ENCODE measurements at regions not wholly inside any gene's neighbourhood (a gene's known extent, or its start where the extent isn't known, plus 50 kb on each side); places are given as distances from the start of the nearest gene placed in this dataset.

GRCh38 chr5:145500710-145501109 lies 334.4 kb downstream of the PRELID2 start:
- H3K4me3 ChIP-seq (ENCODE audit: low read depth, low read length, poor library complexity, severe bottlenecking) = no peak overlapping the region

GRCh38 chr5:145499483-145499882 lies 335.7 kb downstream of the PRELID2 start:
- Histone ChIP-seq H3K36me3 (ENCODE audit: insufficient read depth, low read length) (no peaks in the 10 kb centered on the region), H3K27me3 (ENCODE audit: insufficient read depth, low read length) (no peaks in the 10 kb centered on the region), H3K9me3 (ENCODE audit: low read length) (no peaks in the 10 kb centered on the region), H3K4me2 (ENCODE audit: low read length) (no peak overlapping the region), H2AFZ (ENCODE audit: low read length) (no peak overlapping the region), H3K79me2 (ENCODE audit: insufficient read depth, low read length) (no peaks in the 10 kb centered on the region), H3K9ac (ENCODE audit: low read length) (no peak overlapping the region), H3K9me2 (ENCODE audit: low read depth, low read length) (no peaks in the 10 kb centered on the region), H3K27ac (ENCODE audit: low read depth, low read length, poor library complexity, severe bottlenecking) (no peak overlapping the region), H3K4me3 (ENCODE audit: low read depth, low read length, poor library complexity, severe bottlenecking) (no peak overlapping the region), H4K20me1 (ENCODE audit: insufficient read depth, low read length) (no peaks in the 10 kb centered on the region), H3K4me1 (ENCODE audit: insufficient read depth, low read length, severe bottlenecking) (no peaks in the 10 kb centered on the region), H3F3A (ENCODE audit: insufficient read depth, low read length) (no peaks in the 10 kb centered on the region)
- TF ChIP-seq CTCF (IDR thresholded peaks at IDR 0.05; ENCODE audit: low read length) (no peak), EZH2 (IDR thresholded peaks at IDR 0.05; ENCODE audit: borderline replicate concordance, low read length) (no peak)

More at GRCh38 chr5:145500710-145501109, 334.4 kb downstream of the PRELID2 start:
- Histone ChIP-seq H3K4me1 (ENCODE audit: insufficient read depth, low read length, severe bottlenecking) (no peaks in the 10 kb centered on the region), H3K9me2 (ENCODE audit: low read depth, low read length) (no peaks in the 10 kb centered on the region), H3K27ac (ENCODE audit: low read depth, low read length, poor library complexity, severe bottlenecking) (no peak overlapping the region), H3K36me3 (ENCODE audit: insufficient read depth, low read length) (no peaks in the 10 kb centered on the region), H3K27me3 (ENCODE audit: insufficient read depth, low read length) (no peaks in the 10 kb centered on the region), H4K20me1 (ENCODE audit: insufficient read depth, low read length) (no peaks in the 10 kb centered on the region), H2AFZ (ENCODE audit: low read length) (no peak overlapping the region), H3K9me3 (ENCODE audit: low read length) (no peaks in the 10 kb centered on the region), H3F3A (ENCODE audit: insufficient read depth, low read length) (no peaks in the 10 kb centered on the region), H3K9ac (ENCODE audit: low read length) (no peak overlapping the region), H3K4me2 (ENCODE audit: low read length) (no peak overlapping the region), H3K79me2 (ENCODE audit: insufficient read depth, low read length) (no peaks in the 10 kb centered on the region)
- TF ChIP-seq EZH2 (IDR thresholded peaks at IDR 0.05; ENCODE audit: borderline replicate concordance, low read length) = no peak
- TF ChIP-seq CTCF (IDR thresholded peaks at IDR 0.05; ENCODE audit: low read length) = no peak

GRCh38 chr5:145497052-145497451 lies 338.1 kb downstream of the PRELID2 start:
- Histone ChIP-seq H4K20me1 (ENCODE audit: insufficient read depth, low read length) (no peaks in the 10 kb centered on the region), H3K36me3 (ENCODE audit: insufficient read depth, low read length) (no peaks in the 10 kb centered on the region), H3K79me2 (ENCODE audit: insufficient read depth, low read length) (no peaks in the 10 kb centered on the region), H3K27ac (ENCODE audit: low read depth, low read length, poor library complexity, severe bottlenecking) (no peak overlapping the region), H3K4me1 (ENCODE audit: insufficient read depth, low read length, severe bottlenecking) (no peaks in the 10 kb centered on the region), H3K4me2 (ENCODE audit: low read length) (no peak overlapping the region), H3K9me3 (ENCODE audit: low read length) (no peaks in the 10 kb centered on the region), H2AFZ (ENCODE audit: low read length) (no peak overlapping the region), H3K9ac (ENCODE audit: low read length) (no peak overlapping the region), H3K4me3 (ENCODE audit: low read depth, low read length, poor library complexity, severe bottlenecking) (no peak overlapping the region), H3F3A (ENCODE audit: insufficient read depth, low read length) (no peaks in the 10 kb centered on the region), H3K27me3 (ENCODE audit: insufficient read depth, low read length) (no peaks in the 10 kb centered on the region), H3K9me2 (ENCODE audit: low read depth, low read length) (no peaks in the 10 kb centered on the region)
- no peak for TF ChIP-seq EZH2 (IDR thresholded peaks at IDR 0.05; ENCODE audit: borderline replicate concordance, low read length)
- no peak for TF ChIP-seq CTCF (IDR thresholded peaks at IDR 0.05; ENCODE audit: low read length)

Data from OCI-LY1 (cell line).